ENCODE measurements at regions not wholly inside any gene's neighbourhood (a gene's known extent, or its start where the extent isn't known, plus 50 kb on each side); places are given as distances from the start of the nearest gene placed in this dataset.

GRCh38 chr11:92627615-92628256 is 341.7 kb upstream of the MTNR1B start:
- Histone ChIP-seq H2BK120ac (replicated peaks; ENCODE audit: low read depth, low read length) (no peak overlapping the region), H3K4me2 (ENCODE audit: insufficient read depth in 1 of 2, low read depth in 2 of 2, low read length in 2 of 2) (no peak overlapping the region), H2BK12ac (ENCODE audit: low read depth, low read length) (no peak overlapping the region), H2BK20ac (ENCODE audit: low read length) (no peak overlapping the region), H3K4ac (replicated peaks; ENCODE audit: insufficient read length, low read depth, low read length) (no peak overlapping the region), H3K4me1 (replicated peaks in 1 of 4; ENCODE audit: control insufficient read depth in 3 of 4, insufficient read depth in 4 of 4, low read length in 3 of 4) (no peaks in the 10 kb centered on the region; a peak in 2 of 7 replicates), H3K23ac (ENCODE audit: insufficient read length) (no peak overlapping the region), H3K23me2 (ENCODE audit: low read depth, low read length) (no peaks in the 10 kb centered on the region), H3K79me2 (ENCODE audit: control insufficient read depth in 1 of 2, insufficient read depth in 2 of 2, low read length in 2 of 2) (no peaks in the 10 kb centered on the region), H3K9me3 (ENCODE audit: insufficient read depth in 2 of 2, low read depth in 1 of 2, low read length in 1 of 2) (no peaks in the 10 kb centered on the region), H3K9ac (replicated peaks in 1 of 4; ENCODE audit: extremely low read depth in 1 of 4, low read depth in 3 of 4, low read length in 3 of 4) (no peak overlapping the region), H3K56ac (replicated peaks; ENCODE audit: insufficient read length, low read depth, low read length) (no peak overlapping the region), H4K91ac (replicated peaks; ENCODE audit: insufficient read length, low read length) (no peak overlapping the region), H4K20me1 (replicated peaks in 1 of 2; ENCODE audit: control insufficient read depth in 1 of 2, insufficient read depth in 2 of 2, low read length in 2 of 2) (peaks cover 0 to 2% of the 10 kb centered on the region in 2 experiments), H4K8ac (ENCODE audit: extremely low read depth, insufficient read depth, low read length) (no peak overlapping the region), H3K4me3 (ENCODE audit: extremely low read depth in 1 of 4, insufficient read depth in 2 of 4, low read depth in 3 of 4, low read length in 4 of 4) (no peak overlapping the region), H3K36me3 (ENCODE audit: control insufficient read depth in 2 of 4, insufficient read depth in 4 of 4, low read length in 3 of 4) (no peaks in the 10 kb centered on the region), H3K79me1 (ENCODE audit: low read depth, low read length) (no peaks in the 10 kb centered on the region), H2AK5ac (ENCODE audit: low read depth, low read length) (no peak overlapping the region), H4K5ac (ENCODE audit: insufficient read length, low read depth, low read length) (no peak overlapping the region), H2BK5ac (ENCODE audit: low read depth, low read length) (no peak overlapping the region), H3K14ac (ENCODE audit: insufficient read length) (no peak overlapping the region), H2AFZ (ENCODE audit: low read length) (no peak overlapping the region), H3K27ac (ENCODE audit: low read depth, low read length) (no peak overlapping the region), H2BK15ac (ENCODE audit: low read length) (no peak overlapping the region), H3K27me3 (replicated peaks in 1 of 4; ENCODE audit: control insufficient read depth in 3 of 4, extremely low read depth in 1 of 4, insufficient read depth in 3 of 4, low read length in 3 of 4) (no peaks in the 10 kb centered on the region), H3K18ac (ENCODE audit: extremely low read depth, low read length) (no peak overlapping the region)
- DNase-seq (ENCODE audit: low read depth in 1 of 2, low spot score in 2 of 2) (no peak), FAIRE-seq (no peak)
- WGBS, 2 experiments (ENCODE audit: extremely low coverage in 1 of 2, insufficient coverage in 1 of 2, insufficient read length in 1 of 2, insufficient replicate concordance in 2 of 2, low coverage in 1 of 2, low lambda C conversion rate in 2 of 2, missing lambda C conversion rate in 1 of 2): 85% methylated on average over 7 of the region's 7 CpGs; no CpG with 5 or more reads in 1 of the 2 experiments
- TF ChIP-seq HDAC6 (IDR thresholded peaks at IDR 0.05; ENCODE audit: low read depth, low read length) (no peak), ASH2L (IDR thresholded peaks at IDR 0.05; ENCODE audit: low read length) (no peak), SAP30 (IDR thresholded peaks at IDR 0.05; ENCODE audit: insufficient read depth, insufficient replicate concordance, low read length) (no peak), ATF2 (IDR thresholded peaks at IDR 0.05; ENCODE audit: low read length) (no peak), TBP (IDR thresholded peaks at IDR 0.05; ENCODE audit: low read depth, low read length) (no peak)
- ChIA-PET POLR2A (ENCODE audit: partially characterized antibody) (no interaction called here), CTCF (ENCODE audit: partially characterized antibody) (interaction anchor here (0.6 to 1.8 kb wide), 3 partner anchors 36 to 1546 kb away, joined by 3 to 5 read pairs (median 4); no protein-coding TSS in a partner anchor)
